Activated CD4-positive, alpha-beta T cell treated with anti-CD3 and anti-CD28 coated beads, Interleukin-2, amount 10 ng/mL, durations not matched to agents 24 days and 14 days (primary cell): ENCODE measurements at regions not wholly inside any gene's neighbourhood (a gene's known extent, or its start where the extent isn't known, plus 50 kb on each side); places are given as distances from the start of the nearest gene placed in this dataset.

Source experiments
- DNase-seq: peaks from one replicate; pipeline ENCODE4 v3.0.0; 2022
- H3K27ac Mint-ChIP-seq: one replicate; pipeline ENCODE4 v1.8.0; 2022; ENCODE audit warnings: mild to moderate bottlenecking, mixed read lengths
- H3K27me3 Mint-ChIP-seq: one replicate; pipeline ENCODE4 v1.8.0; 2022; ENCODE audit warnings: mixed read lengths
- H3K36me3 Mint-ChIP-seq: one replicate; pipeline ENCODE4 v1.8.0; 2022; ENCODE audit warnings: low read depth, mild to moderate bottlenecking, mixed read lengths
- H3K4me1 Mint-ChIP-seq: one replicate; pipeline ENCODE4 v1.8.0; 2021; ENCODE audit warnings: mixed read lengths
- H3K4me3 Mint-ChIP-seq: one replicate; pipeline ENCODE4 v1.8.0; 2022; ENCODE audit warnings: mild to moderate bottlenecking, moderate library complexity, mixed read lengths
- H3K9me3 Mint-ChIP-seq: one replicate; pipeline ENCODE4 v1.8.0; 2021; ENCODE audit warnings: mixed read lengths
- intact Hi-C: fragments of 100-400 bp; cut with micrococcal nuclease; formaldehyde crosslinking; loops from one replicate; pipeline ENCODE4 v1.15.1; 2023

DNA sequence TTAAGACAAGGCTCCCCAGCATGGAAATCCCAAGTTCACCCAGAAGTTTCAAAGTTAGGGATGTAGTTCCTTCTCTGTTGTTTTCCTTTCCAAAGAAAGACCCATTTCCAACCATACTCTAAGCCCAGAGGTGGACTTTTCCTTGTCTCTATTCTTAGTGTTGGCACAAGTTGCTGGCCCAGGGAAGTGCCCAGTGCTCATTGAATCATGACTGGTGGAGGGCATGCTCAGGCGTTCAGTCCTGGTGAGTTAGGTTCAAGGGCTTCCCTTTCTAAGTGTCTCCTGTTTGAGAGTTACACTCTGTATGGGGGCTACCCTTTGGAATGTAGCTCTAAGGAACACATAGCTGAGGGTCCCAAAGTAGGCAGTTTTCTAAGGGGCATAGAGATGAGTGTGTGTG is 389.5 kb downstream of the KCNRG start:
- H3K36me3 Mint-ChIP-seq = no peaks in the 10 kb centered on the region
- no peak for DNase-seq
- H3K4me1 Mint-ChIP-seq = peaks cover 3% of the 10 kb centered on the region
- intact Hi-C loops = no loop called here
- no peak overlapping the region for H3K27ac Mint-ChIP-seq
- H3K27me3 Mint-ChIP-seq = peaks cover 20% of the 10 kb centered on the region
- no peak overlapping the region for H3K4me3 Mint-ChIP-seq
- peaks cover 12% of the 10 kb centered on the region for H3K9me3 Mint-ChIP-seq

DNA sequence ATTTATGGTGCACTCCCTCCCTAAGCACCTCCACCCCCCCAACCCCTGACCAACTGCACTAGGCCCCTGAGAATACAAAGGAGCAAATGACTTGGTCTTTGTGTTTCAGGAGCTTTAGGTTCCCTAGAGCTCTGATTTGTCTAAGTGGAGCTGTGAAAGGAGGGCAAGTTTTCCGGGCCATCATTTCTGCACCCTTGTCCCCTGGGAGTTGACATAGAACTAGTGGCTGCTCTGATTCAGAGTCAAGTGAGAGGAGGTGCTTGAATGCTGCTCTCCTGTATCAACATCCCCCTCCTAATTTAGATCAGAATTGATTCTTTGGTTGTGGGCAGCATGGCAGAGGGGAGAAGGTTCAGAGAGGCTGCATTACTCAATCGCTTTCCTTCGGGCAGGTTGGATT is 391.6 kb downstream of the KCNRG start:
- H3K36me3 Mint-ChIP-seq = no peaks in the 10 kb centered on the region
- H3K27ac Mint-ChIP-seq = no peak overlapping the region
- intact Hi-C loops = no loop called here
- no peak overlapping the region for H3K4me3 Mint-ChIP-seq
- H3K27me3 Mint-ChIP-seq = peaks cover 27% of the 10 kb centered on the region
- peaks cover 9% of the 10 kb centered on the region for H3K9me3 Mint-ChIP-seq
- no peak for DNase-seq
- peaks cover 9% of the 10 kb centered on the region for H3K4me1 Mint-ChIP-seq

DNA sequence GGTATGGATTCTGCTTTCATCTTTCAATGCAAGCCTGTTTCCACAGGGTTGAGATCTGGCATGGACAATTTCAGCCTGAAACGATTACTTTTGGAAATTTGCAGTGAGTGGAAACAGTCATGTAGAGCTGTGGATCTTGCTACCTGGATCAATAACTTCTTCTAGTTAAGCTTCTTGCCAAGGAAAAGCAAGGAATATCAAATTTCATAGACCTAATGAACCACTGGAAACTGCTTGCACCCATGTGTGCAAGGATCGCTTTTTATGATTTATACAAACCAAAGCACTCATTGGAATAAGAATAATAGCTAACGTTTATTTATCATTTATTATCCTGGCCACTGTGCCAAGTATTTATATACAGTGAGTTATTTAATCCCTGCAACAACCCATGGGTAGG is 392.8 kb downstream of the KCNRG start:
- Mint-ChIP-seq H3K27me3 (peaks cover 24% of the 10 kb centered on the region), H3K4me1 (peaks cover 9% of the 10 kb centered on the region), H3K4me3 (no peak overlapping the region), H3K9me3 (no peaks in the 10 kb centered on the region), H3K27ac (no peak overlapping the region), H3K36me3 (no peaks in the 10 kb centered on the region)
- intact Hi-C loops = no loop called here
- no peak for DNase-seq

DNA sequence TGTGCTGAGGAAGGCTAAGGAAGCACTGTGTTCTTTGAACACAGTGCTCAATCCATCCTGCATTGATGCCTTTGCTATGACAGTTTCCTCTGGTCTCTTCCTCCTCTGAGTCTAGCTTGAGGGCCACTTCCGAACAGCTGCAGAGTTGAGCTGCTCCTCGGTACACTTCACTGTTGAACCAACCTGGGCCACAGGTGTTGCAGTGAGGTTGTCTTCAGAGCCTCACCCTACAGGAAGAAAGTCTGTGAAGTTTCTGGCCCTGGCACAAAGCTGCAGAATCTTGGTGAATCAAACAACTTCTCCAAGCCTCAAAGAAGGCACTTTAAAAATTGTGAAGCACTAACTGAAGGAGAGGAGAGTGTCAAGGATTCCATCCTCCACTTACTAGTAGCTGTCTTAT is 394.0 kb downstream of the KCNRG start:
- peaks cover 30% of the 10 kb centered on the region for H3K27me3 Mint-ChIP-seq
- no peak overlapping the region for H3K27ac Mint-ChIP-seq
- H3K36me3 Mint-ChIP-seq = no peaks in the 10 kb centered on the region
- H3K4me3 Mint-ChIP-seq = no peak overlapping the region
- intact Hi-C loops = no loop called here
- no peaks in the 10 kb centered on the region for H3K9me3 Mint-ChIP-seq
- peaks cover 9% of the 10 kb centered on the region for H3K4me1 Mint-ChIP-seq
- no peak for DNase-seq

DNA sequence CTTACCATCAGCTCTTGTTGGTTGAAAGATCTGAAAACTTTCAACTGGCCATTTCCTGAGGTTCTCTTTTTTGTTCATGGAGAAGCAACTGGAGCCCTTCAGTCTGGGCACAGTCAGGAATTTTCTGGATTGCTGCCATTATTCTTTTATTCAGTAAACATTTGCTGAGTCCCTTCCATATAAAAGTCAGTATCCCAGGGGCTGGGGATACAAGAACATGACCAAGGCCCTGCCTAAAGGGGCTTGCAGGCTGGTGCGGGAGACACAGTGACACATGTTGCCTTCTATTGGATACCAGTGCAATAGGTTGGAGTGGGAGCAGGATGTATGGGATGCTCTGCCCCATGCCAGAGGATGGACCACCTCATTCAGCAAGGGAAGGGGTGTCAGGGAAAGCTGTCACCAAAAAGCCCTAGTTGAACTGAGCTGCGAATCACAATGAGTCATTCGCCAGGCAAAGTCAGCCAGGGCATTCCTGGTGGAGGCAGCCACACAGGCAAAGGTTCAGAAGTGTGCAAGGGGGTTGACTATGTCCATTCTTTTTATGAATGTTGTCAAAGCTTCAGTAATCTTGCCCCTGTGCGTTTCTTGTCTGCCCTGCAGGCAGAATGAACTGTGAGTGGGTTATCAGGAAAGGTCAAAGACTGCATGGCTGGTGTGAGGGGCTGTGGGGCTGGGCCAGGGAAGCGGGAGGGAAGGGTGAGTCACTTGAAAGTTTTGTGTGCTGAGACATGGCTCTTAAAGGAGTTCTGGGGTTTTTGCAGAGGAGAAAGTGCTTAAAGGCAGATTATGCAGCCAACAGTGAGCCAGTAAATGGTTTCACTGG is 395.9 kb downstream of the KCNRG start:
- peaks cover 26% of the 10 kb centered on the region for H3K27me3 Mint-ChIP-seq
- intact Hi-C loops = no loop called here
- peaks cover 9% of the 10 kb centered on the region for H3K4me1 Mint-ChIP-seq
- H3K36me3 Mint-ChIP-seq = no peaks in the 10 kb centered on the region
- no peak overlapping the region for H3K4me3 Mint-ChIP-seq
- H3K27ac Mint-ChIP-seq = no peak overlapping the region
- DNase-seq = no peak
- peaks cover 5% of the 10 kb centered on the region for H3K9me3 Mint-ChIP-seq

DNA sequence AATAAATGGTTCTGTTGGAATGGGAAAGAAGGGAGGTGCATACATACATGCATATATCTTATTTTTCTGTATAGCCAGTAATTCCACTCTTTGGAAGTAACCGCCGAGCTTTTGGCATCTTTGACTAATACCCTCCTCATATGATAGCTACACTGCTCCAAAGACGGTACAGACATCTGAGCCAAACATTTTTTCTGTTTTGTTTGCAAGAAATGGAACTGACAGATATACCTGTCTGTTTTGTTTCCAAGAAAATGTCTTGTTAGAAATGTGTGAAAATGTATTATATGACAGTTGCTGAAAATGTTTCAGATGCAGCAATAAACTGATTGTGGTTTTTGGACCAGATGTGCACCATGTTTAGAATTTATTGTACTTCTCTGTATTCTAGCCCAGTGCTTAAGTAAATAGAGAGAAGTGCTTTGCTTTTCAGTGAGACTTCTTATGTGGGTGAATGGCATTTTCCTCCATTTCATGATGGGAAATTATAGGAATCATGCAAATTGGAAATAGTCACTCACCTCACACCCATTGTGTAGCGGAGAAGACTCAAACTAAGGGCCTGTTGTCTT is 396.9 kb downstream of the KCNRG start:
- no peak overlapping the region for H3K27ac Mint-ChIP-seq
- H3K36me3 Mint-ChIP-seq = no peaks in the 10 kb centered on the region
- H3K4me1 Mint-ChIP-seq = peaks cover 9% of the 10 kb centered on the region
- no peak for DNase-seq
- peaks cover 24% of the 10 kb centered on the region for H3K27me3 Mint-ChIP-seq
- peaks cover 5% of the 10 kb centered on the region for H3K9me3 Mint-ChIP-seq
- intact Hi-C loops = no loop called here
- H3K4me3 Mint-ChIP-seq = no peak overlapping the region

DNA sequence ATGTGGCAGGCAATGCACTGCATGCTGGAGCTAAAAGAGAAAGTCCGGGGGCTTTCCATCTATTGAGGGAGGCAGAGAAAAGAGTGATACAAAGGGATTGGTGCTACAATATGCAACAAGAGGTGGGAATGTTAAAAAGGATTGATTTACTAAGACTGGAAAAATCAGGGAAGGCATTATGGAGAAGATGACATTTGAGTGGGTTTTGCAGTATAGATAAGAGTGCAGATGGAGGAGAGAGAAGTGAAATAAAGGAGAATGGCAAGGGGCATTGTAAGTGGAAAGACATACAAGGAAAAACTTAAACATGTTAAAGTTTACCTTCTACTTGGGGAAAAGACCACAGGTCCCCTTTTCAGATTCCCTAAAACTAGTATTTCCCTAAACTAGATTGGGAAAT is 399.4 kb downstream of the KCNRG start:
- Mint-ChIP-seq H3K4me1 (peaks cover 6% of the 10 kb centered on the region), H3K4me3 (no peak overlapping the region), H3K9me3 (peaks cover 5% of the 10 kb centered on the region), H3K27me3 (peaks cover 20% of the 10 kb centered on the region), H3K36me3 (no peaks in the 10 kb centered on the region), H3K27ac (no peak overlapping the region)
- intact Hi-C loops = no loop called here
- DNase-seq = no peak

DNA sequence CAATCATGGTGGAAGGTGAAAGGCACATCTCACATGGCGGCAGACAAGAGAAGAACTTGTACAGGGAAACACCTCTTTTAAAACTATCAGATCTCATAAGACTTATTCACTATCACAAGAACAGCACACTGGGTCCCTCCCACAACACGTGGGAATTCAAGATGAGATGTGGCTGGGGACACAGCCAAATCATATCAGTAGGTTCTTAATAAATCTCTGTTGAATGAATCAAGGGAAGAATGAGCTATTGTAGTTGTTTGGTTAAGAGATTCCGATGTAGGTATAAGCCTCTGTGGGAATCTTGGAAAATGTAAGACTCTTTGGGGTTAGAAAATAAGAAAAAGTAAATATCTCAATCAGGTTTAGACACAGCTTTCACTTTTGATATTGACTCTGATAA is 400.2 kb downstream of the KCNRG start:
- H3K36me3 Mint-ChIP-seq = no peaks in the 10 kb centered on the region
- H3K9me3 Mint-ChIP-seq = peaks cover 5% of the 10 kb centered on the region
- intact Hi-C loops = no loop called here
- peaks cover 16% of the 10 kb centered on the region for H3K27me3 Mint-ChIP-seq
- no peak for DNase-seq
- H3K4me1 Mint-ChIP-seq = peaks cover 6% of the 10 kb centered on the region
- H3K27ac Mint-ChIP-seq = no peak overlapping the region
- H3K4me3 Mint-ChIP-seq = no peak overlapping the region

DNA sequence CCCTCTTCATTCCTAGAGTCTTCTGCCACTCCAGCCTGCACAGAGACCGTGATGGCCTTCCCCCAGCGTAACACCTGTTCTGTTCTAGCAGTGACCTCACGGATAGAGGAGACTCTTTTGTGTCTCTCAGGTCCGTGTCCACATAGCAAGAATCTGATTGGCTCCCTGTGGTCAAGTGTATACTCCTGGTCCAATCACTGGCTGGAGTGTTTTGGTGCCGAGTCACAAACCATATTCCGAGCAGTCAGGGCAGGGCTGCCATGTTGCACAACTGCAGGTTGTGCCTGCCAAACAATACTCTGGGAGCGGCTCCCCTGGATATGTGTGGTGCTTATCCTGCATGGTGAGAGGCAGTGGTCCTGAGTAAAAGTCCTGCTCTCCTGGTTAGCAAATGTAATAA is 402.4 kb downstream of the KCNRG start:
- H3K4me1 Mint-ChIP-seq = peaks cover 6% of the 10 kb centered on the region
- H3K4me3 Mint-ChIP-seq = no peak overlapping the region
- no peak for DNase-seq
- H3K27me3 Mint-ChIP-seq = peaks cover 12% of the 10 kb centered on the region
- no peak overlapping the region for H3K27ac Mint-ChIP-seq
- intact Hi-C loops = no loop called here
- H3K9me3 Mint-ChIP-seq = peaks cover 5% of the 10 kb centered on the region
- H3K36me3 Mint-ChIP-seq = no peaks in the 10 kb centered on the region

DNA sequence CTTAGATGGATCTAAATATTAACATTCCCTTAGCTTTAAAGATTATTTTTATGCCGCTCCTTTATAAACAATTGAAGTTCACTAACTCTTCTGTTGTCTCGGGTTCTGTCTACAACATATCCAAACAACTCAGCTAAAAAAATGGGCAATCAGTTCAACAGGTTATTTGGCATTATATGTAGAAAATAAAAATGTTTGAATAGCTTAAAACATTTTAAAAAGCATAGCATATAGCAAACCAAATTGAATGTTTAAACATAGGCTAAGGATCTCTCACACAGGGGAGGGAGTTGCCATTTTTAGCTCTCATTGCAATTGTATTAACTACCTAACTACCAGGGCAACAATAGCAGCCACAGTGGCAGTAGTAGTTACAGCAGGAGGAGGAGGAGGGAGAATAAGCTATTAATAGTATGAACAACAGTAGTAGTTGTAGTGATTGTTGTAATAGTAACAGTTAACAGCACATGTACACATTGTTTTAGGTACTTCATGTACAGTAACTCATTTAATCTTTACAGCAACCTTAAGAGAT is 404.2 kb downstream of the KCNRG start:
- Mint-ChIP-seq H3K27ac (no peak overlapping the region), H3K9me3 (peaks cover 5% of the 10 kb centered on the region), H3K27me3 (peaks cover 3% of the 10 kb centered on the region), H3K36me3 (no peaks in the 10 kb centered on the region), H3K4me1 (peaks cover 7% of the 10 kb centered on the region), H3K4me3 (no peak overlapping the region)
- intact Hi-C loops = no loop called here
- peak; percentile 34 for DNase-seq

DNA sequence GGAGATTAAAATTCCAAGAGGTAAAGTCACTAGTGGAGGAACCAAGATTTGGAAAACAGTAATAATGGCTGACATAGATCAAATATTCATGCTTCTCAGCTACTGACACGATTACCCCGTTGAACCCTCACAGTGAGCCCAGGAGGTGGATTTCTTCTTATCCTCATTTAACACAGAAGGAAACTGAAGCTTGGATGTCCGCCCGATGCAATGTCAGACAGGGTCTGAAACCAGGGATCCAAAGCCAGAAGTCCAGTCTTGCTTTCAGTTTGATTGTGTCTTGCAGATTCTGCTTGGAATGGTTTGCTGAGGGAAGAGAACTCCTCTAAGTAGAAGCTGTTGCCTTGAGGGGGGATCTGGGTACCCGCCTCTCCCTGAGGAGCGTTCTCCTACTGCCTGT is 404.7 kb downstream of the KCNRG start:
- Mint-ChIP-seq H3K27me3 (no peaks in the 10 kb centered on the region), H3K4me1 (peaks cover 7% of the 10 kb centered on the region), H3K9me3 (peaks cover 5% of the 10 kb centered on the region), H3K27ac (no peak overlapping the region), H3K36me3 (no peaks in the 10 kb centered on the region), H3K4me3 (no peak overlapping the region)
- no peak for DNase-seq
- intact Hi-C loops = loop anchor here (10.0 kb wide), 2 partner anchors 195 to 495 kb away; no protein-coding TSS in a partner anchor

DNA sequence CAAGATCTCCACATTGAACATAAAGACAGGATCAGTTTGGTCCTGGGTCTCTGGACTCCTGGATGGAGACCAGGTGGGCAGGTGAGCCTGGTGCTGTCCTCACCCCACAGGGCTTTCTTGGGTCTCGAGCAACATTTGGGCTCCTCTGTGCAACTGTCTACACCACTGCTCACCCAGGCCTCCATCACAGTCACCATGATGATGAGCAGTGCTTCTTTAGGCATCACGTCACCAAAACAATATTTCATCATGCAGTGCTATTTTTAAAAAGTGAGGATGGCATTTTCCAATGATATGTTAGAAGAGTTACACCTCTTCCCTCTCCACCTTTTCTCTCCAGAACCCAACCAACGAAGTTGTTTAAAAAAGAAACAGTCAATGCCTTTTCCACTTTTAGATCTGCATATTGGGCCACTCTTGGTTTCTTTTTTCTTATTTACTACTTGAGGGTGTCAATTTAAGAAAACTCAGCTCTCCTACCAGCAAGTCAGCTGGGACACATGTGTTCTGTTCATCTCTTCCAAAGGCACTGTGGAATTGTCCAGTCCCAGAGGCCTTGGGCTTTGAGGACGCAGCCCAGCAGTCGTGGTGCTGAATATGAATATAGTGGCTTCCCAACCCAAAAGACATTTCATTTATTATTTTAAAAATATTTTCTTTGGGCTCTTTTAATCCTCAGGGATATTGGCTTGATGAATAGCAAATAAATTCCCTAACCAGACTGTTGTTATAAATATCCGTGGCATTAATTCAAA is 405.7 kb downstream of the KCNRG start:
- H3K27me3 Mint-ChIP-seq = no peaks in the 10 kb centered on the region
- no peak for DNase-seq
- intact Hi-C loops = loop anchor here (10.0 kb wide), 2 partner anchors 196 to 494 kb away; no protein-coding TSS in a partner anchor
- H3K27ac Mint-ChIP-seq = no peak overlapping the region
- no peaks in the 10 kb centered on the region for H3K36me3 Mint-ChIP-seq
- H3K4me3 Mint-ChIP-seq = no peak overlapping the region
- peaks cover 7% of the 10 kb centered on the region for H3K4me1 Mint-ChIP-seq
- no peaks in the 10 kb centered on the region for H3K9me3 Mint-ChIP-seq

DNA sequence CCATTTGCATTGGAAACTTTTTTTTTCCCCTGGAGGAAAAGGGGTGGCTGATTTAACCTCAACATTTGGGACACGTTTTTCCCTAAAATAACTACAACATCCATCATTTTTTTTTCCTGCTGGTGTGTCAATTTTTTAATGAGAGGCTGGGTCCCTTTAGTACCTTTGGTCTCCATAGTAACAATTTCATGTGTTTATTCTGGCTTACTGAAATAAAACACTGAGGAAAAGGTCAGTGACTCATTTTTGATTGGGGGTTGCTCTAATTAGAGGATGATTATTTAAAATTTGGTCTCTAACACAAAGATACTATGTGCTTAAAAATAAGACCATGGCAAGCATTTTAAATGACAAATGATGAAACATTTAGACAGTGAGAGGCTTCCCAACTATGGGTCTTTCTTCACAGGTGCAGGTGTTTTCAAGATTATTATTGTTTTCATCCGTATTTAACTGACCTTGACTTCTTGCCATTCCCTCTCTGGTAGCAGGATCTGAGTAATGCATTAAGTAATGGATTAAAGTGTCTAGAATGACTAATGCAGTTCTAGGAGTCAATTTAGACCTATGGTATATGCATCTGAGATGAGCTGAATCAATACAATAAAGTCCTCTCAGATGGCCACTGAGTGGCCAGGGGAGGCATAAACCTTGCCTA is 406.4 kb downstream of the KCNRG start:
- Mint-ChIP-seq H3K27ac (no peak overlapping the region), H3K9me3 (no peaks in the 10 kb centered on the region), H3K27me3 (no peaks in the 10 kb centered on the region), H3K36me3 (no peaks in the 10 kb centered on the region), H3K4me1 (peaks cover 7% of the 10 kb centered on the region), H3K4me3 (no peak overlapping the region)
- DNase-seq = no peak
- intact Hi-C loops = loop anchor here (10.0 kb wide), 2 partner anchors 197 to 493 kb away; no protein-coding TSS in a partner anchor
